ENCODE measurements at regions not wholly inside any gene's neighbourhood (a gene's known extent, or its start where the extent isn't known, plus 50 kb on each side); places are given as distances from the start of the nearest gene placed in this dataset.

DNA sequence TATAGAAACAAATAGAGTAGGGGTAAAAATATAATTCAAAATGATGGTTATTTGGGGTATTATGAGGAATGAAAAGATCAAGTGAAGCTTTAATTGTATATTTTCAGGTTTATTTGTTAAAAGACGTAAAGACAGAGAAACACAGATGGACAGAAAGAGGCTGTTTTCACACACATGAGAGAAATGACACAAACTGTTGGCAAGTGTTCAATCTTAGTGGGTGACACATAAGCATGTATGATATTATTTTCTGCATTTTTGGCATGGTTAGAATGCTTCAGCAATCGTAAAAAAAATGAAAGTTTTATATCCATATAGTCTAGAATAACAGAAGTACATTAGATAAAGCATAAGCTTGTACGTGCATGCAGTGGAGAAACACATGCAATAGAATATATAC lies 464.4 kb upstream of the AKR1E2 start:
- TF ChIP-seq, protein P1, sequence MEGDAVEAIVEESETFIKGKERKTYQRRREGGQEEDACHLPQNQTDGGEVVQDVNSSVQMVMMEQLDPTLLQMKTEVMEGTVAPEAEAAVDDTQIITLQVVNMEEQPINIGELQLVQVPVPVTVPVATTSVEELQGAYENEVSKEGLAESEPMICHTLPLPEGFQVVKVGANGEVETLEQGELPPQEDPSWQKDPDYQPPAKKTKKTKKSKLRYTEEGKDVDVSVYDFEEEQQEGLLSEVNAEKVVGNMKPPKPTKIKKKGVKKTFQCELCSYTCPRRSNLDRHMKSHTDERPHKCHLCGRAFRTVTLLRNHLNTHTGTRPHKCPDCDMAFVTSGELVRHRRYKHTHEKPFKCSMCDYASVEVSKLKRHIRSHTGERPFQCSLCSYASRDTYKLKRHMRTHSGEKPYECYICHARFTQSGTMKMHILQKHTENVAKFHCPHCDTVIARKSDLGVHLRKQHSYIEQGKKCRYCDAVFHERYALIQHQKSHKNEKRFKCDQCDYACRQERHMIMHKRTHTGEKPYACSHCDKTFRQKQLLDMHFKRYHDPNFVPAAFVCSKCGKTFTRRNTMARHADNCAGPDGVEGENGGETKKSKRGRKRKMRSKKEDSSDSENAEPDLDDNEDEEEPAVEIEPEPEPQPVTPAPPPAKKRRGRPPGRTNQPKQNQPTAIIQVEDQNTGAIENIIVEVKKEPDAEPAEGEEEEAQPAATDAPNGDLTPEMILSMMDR (IDR thresholded peaks at IDR 0.05; ENCODE audit: insufficient read depth, low read length), result no peak
- TF ChIP-seq, protein P2, sequence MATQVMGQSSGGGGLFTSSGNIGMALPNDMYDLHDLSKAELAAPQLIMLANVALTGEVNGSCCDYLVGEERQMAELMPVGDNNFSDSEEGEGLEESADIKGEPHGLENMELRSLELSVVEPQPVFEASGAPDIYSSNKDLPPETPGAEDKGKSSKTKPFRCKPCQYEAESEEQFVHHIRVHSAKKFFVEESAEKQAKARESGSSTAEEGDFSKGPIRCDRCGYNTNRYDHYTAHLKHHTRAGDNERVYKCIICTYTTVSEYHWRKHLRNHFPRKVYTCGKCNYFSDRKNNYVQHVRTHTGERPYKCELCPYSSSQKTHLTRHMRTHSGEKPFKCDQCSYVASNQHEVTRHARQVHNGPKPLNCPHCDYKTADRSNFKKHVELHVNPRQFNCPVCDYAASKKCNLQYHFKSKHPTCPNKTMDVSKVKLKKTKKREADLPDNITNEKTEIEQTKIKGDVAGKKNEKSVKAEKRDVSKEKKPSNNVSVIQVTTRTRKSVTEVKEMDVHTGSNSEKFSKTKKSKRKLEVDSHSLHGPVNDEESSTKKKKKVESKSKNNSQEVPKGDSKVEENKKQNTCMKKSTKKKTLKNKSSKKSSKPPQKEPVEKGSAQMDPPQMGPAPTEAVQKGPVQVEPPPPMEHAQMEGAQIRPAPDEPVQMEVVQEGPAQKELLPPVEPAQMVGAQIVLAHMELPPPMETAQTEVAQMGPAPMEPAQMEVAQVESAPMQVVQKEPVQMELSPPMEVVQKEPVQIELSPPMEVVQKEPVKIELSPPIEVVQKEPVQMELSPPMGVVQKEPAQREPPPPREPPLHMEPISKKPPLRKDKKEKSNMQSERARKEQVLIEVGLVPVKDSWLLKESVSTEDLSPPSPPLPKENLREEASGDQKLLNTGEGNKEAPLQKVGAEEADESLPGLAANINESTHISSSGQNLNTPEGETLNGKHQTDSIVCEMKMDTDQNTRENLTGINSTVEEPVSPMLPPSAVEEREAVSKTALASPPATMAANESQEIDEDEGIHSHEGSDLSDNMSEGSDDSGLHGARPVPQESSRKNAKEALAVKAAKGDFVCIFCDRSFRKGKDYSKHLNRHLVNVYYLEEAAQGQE (IDR thresholded peaks at IDR 0.05; ENCODE audit: insufficient replicate concordance, low read depth), result no peak
- no peak for TF ChIP-seq GABPA (IDR thresholded peaks at IDR 0.05; ENCODE audit: low read depth)
- no peak for TF ChIP-seq POLR2AphosphoS5 (IDR thresholded peaks at IDR 0.05; ENCODE audit: low read depth)
- no peak for TF ChIP-seq SPI1 (IDR thresholded peaks at IDR 0.05; ENCODE audit: borderline replicate concordance, low read depth)
